Neural progenitor cell (in vitro differentiated cells): ENCODE measurements at regions not wholly inside any gene's neighbourhood (a gene's known extent, or its start where the extent isn't known, plus 50 kb on each side); places are given as distances from the start of the nearest gene placed in this dataset.

Source experiments
- DNase-seq: peaks from one replicate; pipeline ENCODE4 v3.0.0-alpha.2; 2016; ENCODE audit warnings: low spot score
- H2AFZ ChIP-seq: fragments of 200-600 bp; sonication (generic); replicated peaks from 2 replicates; pipeline ENCODE4 v1.6.1; 2016; ENCODE audit warnings: antibody characterized with exemption
- H3F3A ChIP-seq: fragments of 200-600 bp; sonication (generic); 2 replicates; pipeline ENCODE4 v1.6.1; 2016; ENCODE audit warnings: antibody characterized with exemption, low read depth
- H3K27ac ChIP-seq: fragments of 200-600 bp; sonication (generic); 2 replicates; pipeline ENCODE4 v1.5.1; 2016; ENCODE audit warnings: mild to moderate bottlenecking
- H3K27me3 ChIP-seq: fragments of 200-600 bp; sonication (generic); 2 replicates; pipeline ENCODE4 v1.6.1; 2016; ENCODE audit warnings: mild to moderate bottlenecking, moderate library complexity
- H3K36me3 ChIP-seq: fragments of 200-600 bp; sonication (generic); 2 replicates; pipeline ENCODE4 v1.5.1; 2016
- H3K4me1 ChIP-seq: fragments of 200-600 bp; sonication (generic); 2 replicates; pipeline ENCODE4 v1.6.1; 2016; ENCODE audit warnings: mixed run types
- H3K4me2 ChIP-seq: fragments of 200-600 bp; sonication (generic); 2 replicates; pipeline ENCODE4 v1.6.1; 2016
- H3K4me3 ChIP-seq: fragments of 200-600 bp; sonication (generic); 2 replicates; pipeline ENCODE4 v1.5.1; 2016
- H3K79me2 ChIP-seq: fragments of 200-600 bp; sonication (generic); 2 replicates; pipeline ENCODE4 v1.6.1; 2016; ENCODE audit warnings: low read depth
- H3K9ac ChIP-seq: fragments of 200-600 bp; sonication (generic); 2 replicates; pipeline ENCODE4 v1.6.1; 2016
- H3K9me3 ChIP-seq: fragments of 200-600 bp; sonication (generic); 2 replicates; pipeline ENCODE4 v1.5.1; 2016; ENCODE audit warnings: low read depth
- H4K20me1 ChIP-seq: fragments of 200-600 bp; sonication (generic); 2 replicates; pipeline ENCODE4 v1.6.1; 2016; ENCODE audit warnings: low read depth
- H3K27ac Mint-ChIP-seq: 3 replicates; pipeline ENCODE4 v1.8.0; 2021; ENCODE audit warnings: mixed read lengths
- H3K27me3 Mint-ChIP-seq: 2 replicates; pipeline ENCODE4 v1.8.0; 2022; ENCODE audit warnings: low read depth, mild to moderate bottlenecking, inconsistent platforms, moderate library complexity, mixed read lengths; ENCODE audit not compliant: insufficient read depth
- H3K36me3 Mint-ChIP-seq: 3 replicates; pipeline ENCODE4 v1.8.0; 2021; ENCODE audit warnings: mixed read lengths
- H3K4me1 Mint-ChIP-seq: 3 replicates; pipeline ENCODE4 v1.8.0; 2021; ENCODE audit warnings: mixed read lengths
- H3K4me3 Mint-ChIP-seq: 3 replicates; pipeline ENCODE4 v1.8.0; 2021; ENCODE audit warnings: mild to moderate bottlenecking, moderate library complexity, mixed read lengths
- H3K9me3 Mint-ChIP-seq: 3 replicates; pipeline ENCODE4 v1.8.0; 2020; ENCODE audit warnings: mixed read lengths
- CTCF ChIP-seq: fragments of 200-600 bp; sonication (generic); IDR thresholded peaks from 2 replicates; pipeline ENCODE4 v1.5.1; 2017; ENCODE audit warnings: antibody characterized with exemption, mild to moderate bottlenecking
- EZH2 ChIP-seq: fragments of 200-600 bp; sonication (generic); IDR thresholded peaks from 2 replicates; pipeline ENCODE4 v1.6.1; 2017; ENCODE audit warnings: antibody characterized with exemption, mild to moderate bottlenecking, moderate library complexity
- EZH2phosphoT487 ChIP-seq: fragments of 200-600 bp; sonication (generic); IDR thresholded peaks from 2 replicates; pipeline ENCODE4 v1.6.1; 2017; ENCODE audit warnings: antibody characterized with exemption

DNA sequence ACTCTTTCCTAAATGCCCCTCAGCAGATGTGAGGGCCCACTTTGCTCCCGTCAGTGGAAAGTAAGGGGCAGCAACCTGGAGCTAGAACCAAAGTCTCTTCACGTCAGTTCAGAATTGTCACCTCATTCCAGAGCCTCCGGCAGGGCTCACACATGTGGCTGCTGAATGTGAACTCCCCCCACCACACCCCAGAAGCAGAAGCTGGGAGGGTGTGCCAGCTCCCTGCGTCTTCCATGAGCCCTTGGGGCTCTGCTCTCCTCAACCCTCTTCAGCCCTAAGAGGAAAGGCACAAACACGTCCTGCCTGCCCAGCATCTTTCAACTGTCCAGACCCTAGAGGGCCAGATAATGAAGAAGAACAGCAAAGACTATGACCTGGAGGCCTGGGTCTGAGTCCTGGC is 105.3 kb downstream of the SALL1 start:
- H3K4me3 ChIP-seq: no peak overlapping the region
- no peaks in the 10 kb centered on the region for H3K36me3 Mint-ChIP-seq
- peaks cover 2% of the 10 kb centered on the region for H3K27me3 Mint-ChIP-seq
- H3K36me3 ChIP-seq: no peaks in the 10 kb centered on the region
- H3K27ac Mint-ChIP-seq: no peak overlapping the region
- H3K9me3 ChIP-seq: no peaks in the 10 kb centered on the region
- no peaks in the 10 kb centered on the region for H3K27me3 ChIP-seq
- H3K4me2 ChIP-seq: no peak overlapping the region
- no peaks in the 10 kb centered on the region for H3K79me2 ChIP-seq
- H3K4me1 Mint-ChIP-seq: peaks cover 20% of the 10 kb centered on the region
- H3K4me1 ChIP-seq: peaks cover 6% of the 10 kb centered on the region
- H2AFZ ChIP-seq: no peak overlapping the region
- H3K9me3 Mint-ChIP-seq: peaks cover 2% of the 10 kb centered on the region
- H3F3A ChIP-seq: no peaks in the 10 kb centered on the region
- H4K20me1 ChIP-seq: no peaks in the 10 kb centered on the region
- no peak for DNase-seq
- no peak overlapping the region for H3K27ac ChIP-seq
- TF ChIP-seq EZH2: no peak
- no peak for TF ChIP-seq EZH2phosphoT487
- no peak for TF ChIP-seq CTCF
- no peak overlapping the region for H3K4me3 Mint-ChIP-seq
- no peak overlapping the region for H3K9ac ChIP-seq

DNA sequence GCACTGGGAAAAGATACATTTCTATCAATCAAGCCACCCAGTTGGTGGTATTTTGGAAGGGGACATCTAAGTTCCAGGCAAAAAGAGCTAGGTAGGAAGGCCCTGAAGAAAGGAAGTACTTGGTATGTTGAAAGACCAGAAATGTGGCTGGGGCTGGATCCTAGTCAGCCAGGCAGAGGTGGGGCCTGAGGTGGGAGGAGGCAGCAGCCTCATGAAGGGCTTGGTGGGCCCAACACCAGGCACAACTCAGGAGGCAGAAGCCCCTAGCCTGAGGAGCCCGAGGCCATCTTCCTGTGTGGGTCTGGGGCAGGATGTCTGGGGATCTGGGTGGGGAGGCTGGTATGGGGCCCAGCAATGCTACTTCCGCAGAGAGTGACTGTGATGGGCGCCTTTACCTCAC is 105.9 kb downstream of the SALL1 start:
- H3K36me3 Mint-ChIP-seq: no peaks in the 10 kb centered on the region
- TF ChIP-seq EZH2phosphoT487 (no peak), CTCF (no peak), EZH2 (no peak)
- no peak overlapping the region for H3K9ac ChIP-seq
- no peak overlapping the region for H2AFZ ChIP-seq
- H3F3A ChIP-seq: no peaks in the 10 kb centered on the region
- no peak overlapping the region for H3K4me3 Mint-ChIP-seq
- no peaks in the 10 kb centered on the region for H4K20me1 ChIP-seq
- no peaks in the 10 kb centered on the region for H3K9me3 ChIP-seq
- no peak overlapping the region for H3K27ac Mint-ChIP-seq
- no peak overlapping the region for H3K4me2 ChIP-seq
- peaks cover 2% of the 10 kb centered on the region for H3K9me3 Mint-ChIP-seq
- no peak for DNase-seq
- H3K79me2 ChIP-seq: no peaks in the 10 kb centered on the region
- H3K36me3 ChIP-seq: no peaks in the 10 kb centered on the region
- H3K4me3 ChIP-seq: no peak overlapping the region
- H3K27ac ChIP-seq: no peak overlapping the region
- no peaks in the 10 kb centered on the region for H3K27me3 ChIP-seq
- H3K27me3 Mint-ChIP-seq: peaks cover 2% of the 10 kb centered on the region
- no peaks in the 10 kb centered on the region for H3K4me1 ChIP-seq
- peaks cover 20% of the 10 kb centered on the region for H3K4me1 Mint-ChIP-seq

DNA sequence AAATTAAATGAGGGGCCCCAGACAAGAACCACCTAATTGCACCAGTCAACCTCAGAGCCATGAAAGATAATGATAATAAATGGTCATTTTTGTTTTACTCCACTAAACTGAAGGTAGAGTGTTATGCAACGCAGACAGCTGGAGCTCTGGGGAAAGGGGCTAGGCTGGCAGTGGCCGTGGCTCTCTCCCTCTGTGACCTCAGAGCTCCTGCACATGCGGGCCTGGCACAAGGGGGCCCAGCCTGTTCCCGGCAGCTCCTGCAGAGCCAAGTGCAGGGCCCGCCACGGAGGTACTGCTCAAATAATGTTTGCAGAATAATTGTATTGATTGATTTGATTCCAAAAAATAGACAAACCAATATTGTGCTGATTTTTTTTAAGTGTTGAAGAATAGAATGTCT is 109.5 kb downstream of the SALL1 start:
- no peak overlapping the region for H3K9ac ChIP-seq
- no peaks in the 10 kb centered on the region for H3K9me3 ChIP-seq
- H3K79me2 ChIP-seq: no peaks in the 10 kb centered on the region
- no peak overlapping the region for H3K4me3 ChIP-seq
- H3K36me3 ChIP-seq: no peaks in the 10 kb centered on the region
- H3K27me3 ChIP-seq: no peaks in the 10 kb centered on the region
- H3K4me3 Mint-ChIP-seq: no peak overlapping the region
- TF ChIP-seq EZH2 (no peak), CTCF (no peak), EZH2phosphoT487 (no peak)
- no peak overlapping the region for H3K27ac ChIP-seq
- H3F3A ChIP-seq: no peaks in the 10 kb centered on the region
- H3K36me3 Mint-ChIP-seq: no peaks in the 10 kb centered on the region
- DNase-seq: no peak
- H4K20me1 ChIP-seq: no peaks in the 10 kb centered on the region
- H3K4me1 ChIP-seq: no peaks in the 10 kb centered on the region
- H3K9me3 Mint-ChIP-seq: no peaks in the 10 kb centered on the region
- no peak overlapping the region for H3K4me2 ChIP-seq
- H3K27ac Mint-ChIP-seq: no peak overlapping the region
- H2AFZ ChIP-seq: no peak overlapping the region
- H3K4me1 Mint-ChIP-seq: peaks cover 7% of the 10 kb centered on the region
- peaks cover 6% of the 10 kb centered on the region for H3K27me3 Mint-ChIP-seq

GRCh38 chr16:51040637-51041036 is 110.4 kb downstream of the SALL1 start:
- no peaks in the 10 kb centered on the region for H3K36me3 Mint-ChIP-seq
- Histone ChIP-seq H3K27ac (no peak overlapping the region), H3F3A (no peaks in the 10 kb centered on the region), H3K4me1 (no peaks in the 10 kb centered on the region), H3K27me3 (no peaks in the 10 kb centered on the region), H3K4me3 (no peak overlapping the region), H2AFZ (no peak overlapping the region), H3K79me2 (no peaks in the 10 kb centered on the region), H4K20me1 (no peaks in the 10 kb centered on the region), H3K9me3 (no peaks in the 10 kb centered on the region), H3K9ac (no peak overlapping the region), H3K4me2 (no peak overlapping the region), H3K36me3 (no peaks in the 10 kb centered on the region)
- H3K9me3 Mint-ChIP-seq: no peaks in the 10 kb centered on the region
- no peak overlapping the region for H3K4me3 Mint-ChIP-seq
- H3K27ac Mint-ChIP-seq: no peak overlapping the region
- no peak for TF ChIP-seq EZH2
- no peak for TF ChIP-seq EZH2phosphoT487
- TF ChIP-seq CTCF: no peak
- no peak for DNase-seq
- H3K4me1 Mint-ChIP-seq: peaks cover 7% of the 10 kb centered on the region
- peaks cover 6% of the 10 kb centered on the region for H3K27me3 Mint-ChIP-seq
